D721Med (cell line): ENCODE measurements at regions not wholly inside any gene's neighbourhood (a gene's known extent, or its start where the extent isn't known, plus 50 kb on each side); places are given as distances from the start of the nearest gene placed in this dataset.

Experiments
- DNase-seq: peaks from one replicate; pipeline ENCODE4 v3.0.0; 2011; ENCODE audit warnings: low spot score; ENCODE audit not compliant: insufficient read length
- FAIRE-seq: peaks from 2 replicates; lab custom pipeline; 2011; peaks lifted over from hg19 to GRCh38; lab: Jason Lieb, UNC
- CTCF ChIP-seq: IDR thresholded peaks from 2 replicates; pipeline ENCODE4 v1.5.1; 2012; ENCODE audit warnings: mild to moderate bottlenecking, control low read depth; ENCODE audit not compliant: insufficient read depth; ENCODE audit errors: missing control alignments

DNA sequence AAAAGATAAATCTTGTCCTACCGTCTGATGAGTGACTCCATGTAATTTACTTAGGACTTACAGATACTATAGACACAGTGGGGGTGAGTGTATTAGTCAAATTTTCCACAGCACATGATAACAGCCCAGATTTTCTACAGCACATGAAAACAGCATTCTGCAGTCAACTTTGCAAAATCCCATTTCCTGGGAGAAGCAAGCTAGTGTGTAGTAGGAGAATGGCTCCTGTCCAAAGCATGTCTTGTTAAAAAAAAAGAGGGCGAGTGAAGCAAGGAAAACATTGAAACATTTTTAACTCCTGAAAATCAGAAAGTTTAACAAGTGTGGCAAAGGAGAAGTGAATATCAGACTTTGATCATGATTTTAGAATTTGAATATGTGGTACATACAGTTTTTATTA lies 817.8 kb upstream of the FAM98A start:
- FAIRE-seq = no peak
- DNase-seq = no peak
- no peak for TF ChIP-seq CTCF

DNA sequence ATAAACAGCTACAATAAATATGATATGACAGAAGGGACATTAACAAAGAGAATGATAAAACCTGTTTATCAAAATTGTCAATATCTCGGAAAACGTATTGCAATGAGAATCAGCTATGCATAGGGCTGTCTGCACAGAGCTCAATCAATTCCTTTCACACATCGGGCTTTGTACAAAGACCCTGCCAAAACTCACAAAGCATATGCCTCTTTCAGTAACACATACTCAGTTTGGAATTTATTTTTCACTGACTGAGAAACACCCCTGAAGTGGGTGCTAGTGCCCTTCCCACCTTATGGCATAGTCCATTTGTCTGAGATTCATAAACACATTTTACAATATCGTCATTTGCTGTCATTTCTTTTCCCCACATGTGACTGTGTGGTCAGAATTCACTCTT lies 815.8 kb upstream of the FAM98A start:
- no peak for FAIRE-seq
- TF ChIP-seq CTCF = no peak
- no peak for DNase-seq

- no peak for TF ChIP-seq CTCF
- FAIRE-seq = no peak
- no peak for DNase-seq
Measured at GRCh38 chr2:34408100-34408499, 809.0 kb upstream of the FAM98A start.

DNA sequence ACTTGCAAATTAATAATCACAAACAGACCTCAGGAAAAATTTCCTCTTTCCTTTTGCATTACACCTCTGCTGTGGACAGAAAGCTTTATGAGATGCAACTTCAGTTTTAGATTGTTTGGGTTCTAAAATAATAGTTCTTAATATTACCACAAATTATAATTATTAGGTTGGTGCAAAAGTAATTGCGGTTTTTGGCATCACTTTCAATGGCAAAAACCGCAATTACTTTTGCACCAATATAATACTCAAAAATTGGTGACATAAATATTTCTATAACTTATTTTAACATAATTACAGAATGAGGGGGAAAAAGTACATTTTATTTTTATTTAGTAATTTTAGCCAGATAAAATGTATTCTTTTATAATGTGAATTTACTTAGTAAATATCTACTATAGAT lies 804.4 kb upstream of the FAM98A start:
- FAIRE-seq = no peak
- no peak for DNase-seq
- no peak for TF ChIP-seq CTCF

GRCh38 chr2:34402376-34402775 lies 803.3 kb upstream of the FAM98A start:
- FAIRE-seq = no peak
- no peak for TF ChIP-seq CTCF
- no peak for DNase-seq

DNA sequence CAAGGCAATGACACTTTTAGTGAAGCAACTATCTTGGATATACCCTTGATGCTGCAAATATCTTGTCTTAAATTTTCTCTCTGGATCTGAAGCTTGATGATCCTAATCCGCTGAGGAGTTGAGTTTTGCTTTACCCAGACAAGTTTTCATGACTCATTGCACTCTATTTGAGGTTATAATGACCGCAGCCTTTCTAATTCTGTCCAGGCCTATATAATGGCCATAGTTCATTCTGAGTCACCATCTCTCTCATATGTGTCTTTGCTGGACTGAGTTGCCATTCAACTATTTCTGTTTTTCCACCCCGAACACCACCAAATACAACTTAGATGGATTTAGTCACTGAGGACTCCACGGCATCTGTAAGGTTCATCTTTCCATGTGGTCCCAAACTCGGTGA lies 802.1 kb upstream of the FAM98A start:
- DNase-seq (no peak), FAIRE-seq (no peak)
- no peak for TF ChIP-seq CTCF

- no peak for TF ChIP-seq CTCF
- FAIRE-seq (no peak), DNase-seq (no peak)
Measured at GRCh38 chr2:34388446-34388845, 789.3 kb upstream of the FAM98A start.
